K562 (cell line): ENCODE measurements at regions not wholly inside any gene's neighbourhood (a gene's known extent, or its start where the extent isn't known, plus 50 kb on each side); places are given as distances from the start of the nearest gene placed in this dataset.

Experiments used
- ATAC-seq: fragments of 200-7000 bp; cut with Tn5 transposase; 3 replicates; pipeline ENCODE4 v1.9.1; 2020; ENCODE audit warnings: moderate library complexity
- BruUV-seq: library from RNA; stranded (reverse); fragments of 400-500 nt; replicated peaks from 2 replicates; lab custom pipeline; 2021; lab: Mats Ljungman, UMichigan
- CTCF ChIA-PET: fragments of 300-600 bp; formaldehyde crosslinking; extraction: SDS; loops from one replicate; lab custom pipeline; 2021; ENCODE audit warnings: low intra/inter-chr PET ratio; lab: Yijun Ruan, JAX
- POLR2A ChIA-PET: fragments of 300-600, 350-650 bp; sonication (Branson Sonifier 250); formaldehyde crosslinking; extraction: SDS; loops from one replicate; lab custom pipeline; 2021; ENCODE audit warnings: antibody characterized with exemption, inconsistent platforms; lab: Yijun Ruan, JAX
- DNase-seq, 4 experiments: peaks; one replicate each; pipeline versions ENCODE4 v3.0.0 to v3.0.0-alpha.2; 2011 to 2018; ENCODE audit warnings: low spot score in 3 of 4, mixed read lengths in 3 of 4; ENCODE audit errors: extremely low read depth in 1 of 4
- FAIRE-seq: peaks from 2 replicates; lab custom pipeline; 2011; peaks lifted over from hg19 to GRCh38; lab: Jason Lieb, UNC
- H2AFZ ChIP-seq: 2 replicates; pipeline ENCODE4 v1.6.0; 2011; ENCODE audit warnings: low read depth, low read length, control low read depth, inconsistent platforms
- H3K27ac ChIP-seq: fragments of 200-600 bp; 3 replicates; pipeline ENCODE4 v1.8.0; 2011; ENCODE audit warnings: low read depth, mild to moderate bottlenecking, control low read depth, inconsistent platforms, low read length, moderate library complexity, mixed read lengths; ENCODE audit errors: extremely low read depth
- H3K27me3 ChIP-seq, 2 experiments: fragments of 300-600 bp in 1 of 2; 2 replicates in 1 of 2; 3 replicates in 1 of 2; pipeline versions ENCODE4 v1.6.0 to v1.8.0; 2011; ENCODE audit warnings: inconsistent platforms in 2 of 2, low read length in 2 of 2, mild to moderate bottlenecking in 1 of 2, mixed read lengths in 1 of 2, moderate library complexity in 1 of 2; ENCODE audit not compliant: control insufficient read depth in 2 of 2, insufficient read depth in 2 of 2
- H3K36me3 ChIP-seq: fragments of 300-600 bp; 3 replicates; pipeline ENCODE4 v1.8.0; 2011; ENCODE audit warnings: mild to moderate bottlenecking, low read length, inconsistent platforms; ENCODE audit not compliant: control insufficient read depth, insufficient read depth
- H3K4me1 ChIP-seq, 2 experiments: fragments of 200-600 bp in 1 of 2; replicated peaks in 1 of 2; 2 replicates in 1 of 2; 3 replicates in 1 of 2; pipeline versions ENCODE4 v1.5.1 to v1.8.0; 2011; ENCODE audit warnings: inconsistent platforms in 2 of 2, low read length in 2 of 2, mild to moderate bottlenecking in 1 of 2, mixed read lengths in 1 of 2, moderate library complexity in 1 of 2; ENCODE audit not compliant: control insufficient read depth in 2 of 2, insufficient read depth in 2 of 2
- H3K4me2 ChIP-seq: 2 replicates; pipeline ENCODE4 v1.6.1; 2011; ENCODE audit warnings: low read length, control low read depth, inconsistent platforms, mixed read lengths; ENCODE audit not compliant: insufficient read depth
- H3K4me3 ChIP-seq: fragments of 200-600 bp; sonication (generic), shearing (Covaris generic); 2 replicates; pipeline ENCODE4 v1.5.1; 2016; ENCODE audit warnings: control low read depth, inconsistent platforms
- H3K79me2 ChIP-seq: fragments of 200-600 bp; 3 replicates; pipeline ENCODE4 v1.8.0; 2011; ENCODE audit warnings: low read length, inconsistent platforms; ENCODE audit not compliant: control insufficient read depth, insufficient read depth
- H3K9ac ChIP-seq, 2 experiments: 2 replicates each; pipeline versions ENCODE4 v1.6.0 to v1.6.1; 2011; ENCODE audit warnings: low read depth in 2 of 2, low read length in 2 of 2, control low read depth in 1 of 2, inconsistent platforms in 1 of 2, mild to moderate bottlenecking in 1 of 2, mixed read lengths in 1 of 2; ENCODE audit not compliant: insufficient read depth in 1 of 2
- H3K9me1 ChIP-seq: one replicate; pipeline ENCODE4 v1.6.0; 2011; ENCODE audit warnings: inconsistent platforms, mild to moderate bottlenecking, low read length, moderate library complexity; ENCODE audit not compliant: control insufficient read depth, insufficient read depth
- H3K9me3 ChIP-seq: replicated peaks from 2 replicates; pipeline ENCODE4 v1.5.1; 2011; ENCODE audit warnings: low read depth, low read length, inconsistent platforms; ENCODE audit not compliant: control insufficient read depth, insufficient read depth
- H4K20me1 ChIP-seq: replicated peaks from 2 replicates; pipeline ENCODE4 v1.6.1; 2011; ENCODE audit warnings: low read length, inconsistent platforms, mixed read lengths; ENCODE audit not compliant: control insufficient read depth, insufficient read depth
- CBFA2T3 ChIP-seq: fragments of 450-650 bp; IDR thresholded peaks from 2 replicates; pipeline ENCODE4 v1.6.1; 2017
- DNMT1 ChIP-seq: fragments of 450-650 bp; IDR thresholded peaks from 2 replicates; pipeline ENCODE4 v1.6.1; 2016; ENCODE audit warnings: antibody characterized with exemption, mild to moderate bottlenecking
- ETV6 ChIP-seq, 3 experiments: fragments of 150-350 bp in 1 of 3; sonication (generic) in 1 of 3; formaldehyde crosslinking in 1 of 3; IDR thresholded peaks; 2 replicates each; pipeline versions ENCODE4 v1.6.1 to v1.8.0; 2014 to 2022; ENCODE audit warnings: borderline replicate concordance in 2 of 3, low read depth in 2 of 3, antibody characterized with exemption in 1 of 3, low read length in 1 of 3, mild to moderate bottlenecking in 1 of 3, missing genetic modification reagents in 1 of 3
- RNF2 ChIP-seq: sonication (generic); IDR thresholded peaks from 2 replicates; pipeline ENCODE4 v1.6.1; 2016
- SMARCC2 ChIP-seq: fragments of 450-650 bp; IDR thresholded peaks from 2 replicates; pipeline ENCODE4 v1.6.1; 2017; ENCODE audit warnings: antibody characterized with exemption, moderate library complexity, mild to moderate bottlenecking, low read depth
- ZNF699 ChIP-seq: fragments of 250-450 bp; sonication (Bioruptor Pico); IDR thresholded peaks from 2 replicates; pipeline ENCODE4 v1.8.0; 2021; ENCODE audit warnings: mild to moderate bottlenecking, moderate library complexity; ENCODE audit not compliant: insufficient replicate concordance
- WGBS: fragments of 100-300 bp; shearing (Covaris generic); methylation state at CpG from one replicate; pipeline ENCODE4 v1.1.6; 2016; ENCODE audit warnings: low coverage, mixed read lengths; ENCODE audit not compliant: insufficient coverage; ENCODE audit errors: missing lambda C conversion rate; 5-methylcytosine and 5-hydroxymethylcytosine counted together
- in situ Hi-C: fragments of 300-500 bp; cut with MboI; formaldehyde crosslinking; loops from 4 replicates; pipeline ENCODE4 v1.15.0; 2018; ENCODE audit warnings: inconsistent platforms, mixed read lengths
- intact Hi-C: fragments of 100-400 bp; cut with micrococcal nuclease; formaldehyde crosslinking; loops from 2 replicates; pipeline ENCODE4 v1.14.2; 2022

DNA sequence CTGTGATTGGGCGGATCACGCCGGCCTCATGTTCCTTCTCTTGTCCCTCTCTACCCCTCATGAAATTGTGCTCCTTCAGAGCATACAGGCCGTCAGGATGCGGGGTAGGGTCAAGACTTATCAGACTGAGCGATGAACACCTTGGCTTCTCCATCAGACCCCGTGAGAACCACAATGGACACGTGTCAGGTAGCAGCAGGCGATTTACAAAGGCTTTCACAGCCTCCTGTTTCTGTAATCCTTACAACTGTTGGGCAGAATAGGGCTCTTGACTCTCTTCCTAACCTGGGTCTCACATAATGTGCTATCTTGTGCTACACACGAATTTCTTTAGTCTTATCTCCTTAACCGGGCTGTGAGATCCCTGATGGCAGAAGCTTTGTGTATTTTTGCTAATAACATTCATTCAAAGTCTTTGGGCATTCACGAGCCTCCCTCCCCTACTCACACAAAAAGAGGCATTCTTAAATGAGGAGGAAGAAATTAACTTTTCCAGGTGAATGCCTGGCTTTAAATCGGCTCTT, 122.9 kb upstream of the SLC22A23 start:
- CTCF ChIA-PET = no interaction called here
- WGBS = 4% methylated on average over 13 of the region's 13 CpGs
- in situ Hi-C loops = no loop called here
- H3K27me3 ChIP-seq = peaks cover 40 to 55% of the 10 kb centered on the region in 2 experiments
- H4K20me1 ChIP-seq = no peaks in the 10 kb centered on the region
- FAIRE-seq = no peak
- no peaks in the 10 kb centered on the region for H3K79me2 ChIP-seq
- TF ChIP-seq CBFA2T3 = peak; percentile 22; the same call in 1 of the 2 replicates
- TF ChIP-seq RNF2 = 0 out of 2 replicates have a peak, but pooled peaks have one; percentile 20
- TF ChIP-seq ZNF699 (CRISPR knock-in tag) = no peak
- no peak for TF ChIP-seq SMARCC2
- TF ChIP-seq ETV6 (IDR thresholded peaks at IDR 0.05; ENCODE audit: borderline replicate concordance in 1 of 2, low read depth in 2 of 2, low read length in 1 of 2) = no peak
- no peak for TF ChIP-seq ETV6 (CRISPR knock-in tag; IDR thresholded peaks at IDR 0.05; ENCODE audit: borderline replicate concordance)
- no peak for TF ChIP-seq DNMT1
- peak; percentile 59 for ATAC-seq
- DNase-seq = no peak
- H3K36me3 ChIP-seq = no peaks in the 10 kb centered on the region
- H3K4me2 ChIP-seq = no peak overlapping the region
- no peak overlapping the region for H3K4me3 ChIP-seq
- H3K4me1 ChIP-seq = peaks cover 0 to 4% of the 10 kb centered on the region in 2 experiments; a peak in 1 of 5 replicates
- intact Hi-C loops = no loop called here
- H3K9ac ChIP-seq = no peak overlapping the region
- no TSS peak for BruUV-seq
- H3K9me3 ChIP-seq = no peaks in the 10 kb centered on the region
- no peaks in the 10 kb centered on the region for H3K9me1 ChIP-seq
- no peak overlapping the region for H2AFZ ChIP-seq
- POLR2A ChIA-PET = interaction anchor here (0.5 kb wide), 1 partner anchor 298 kb away, joined by 3 read pairs; no protein-coding TSS in a partner anchor
- H3K27ac ChIP-seq = no peak overlapping the region
